ENCODE measurements at regions not wholly inside any gene's neighbourhood (a gene's known extent, or its start where the extent isn't known, plus 50 kb on each side); places are given as distances from the start of the nearest gene placed in this dataset.

- DNase-seq (ENCODE audit: low spot score) (no peak), ATAC-seq (ENCODE audit: low FRiP score) (no peak)
- TF ChIP-seq CTCF (IDR thresholded peaks at IDR 0.05), result no peak
These were observed 548.6 kb upstream of the BTBD3 start for GRCh38 chr20:11368965-11369711.

- no peak for TF ChIP-seq CTCF (IDR thresholded peaks at IDR 0.05)
- DNase-seq (ENCODE audit: low spot score) (no peak), ATAC-seq (ENCODE audit: low FRiP score) (no peak)
These were observed 545.9 kb upstream of the BTBD3 start for GRCh38 chr20:11371831-11372230.

GRCh38 chr20:11372876-11373790 lies 544.6 kb upstream of the BTBD3 start:
- peak; percentile 29 for ATAC-seq (ENCODE audit: low FRiP score)
- TF ChIP-seq CTCF (IDR thresholded peaks at IDR 0.05), result no peak
- no peak for DNase-seq (ENCODE audit: low spot score)

- TF ChIP-seq CTCF (IDR thresholded peaks at IDR 0.05), result no peak
- ATAC-seq (ENCODE audit: low FRiP score), result peak; percentile 89
- no peak for DNase-seq (ENCODE audit: low spot score)
These were observed 542.4 kb upstream of the BTBD3 start for GRCh38 chr20:11375335-11375734.

- ATAC-seq (ENCODE audit: low FRiP score), result no peak
- no peak for TF ChIP-seq CTCF (IDR thresholded peaks at IDR 0.05)
- DNase-seq (ENCODE audit: low spot score), result no peak
These were observed 541.7 kb upstream of the BTBD3 start for GRCh38 chr20:11375966-11376365.

- ATAC-seq (ENCODE audit: low FRiP score), result no peak
- no peak for DNase-seq (ENCODE audit: low spot score)
- no peak for TF ChIP-seq CTCF (IDR thresholded peaks at IDR 0.05)
These were observed 541.3 kb upstream of the BTBD3 start for GRCh38 chr20:11376420-11376819.

All from omental fat pad (tissue), 3 donors.